ENCODE measurements at regions not wholly inside any gene's neighbourhood (a gene's known extent, or its start where the extent isn't known, plus 50 kb on each side); places are given as distances from the start of the nearest gene placed in this dataset.
"Not testable (repeated sequence)": the region's sequence is repeated elsewhere in the genome, so short reads cannot be mapped to it uniquely, and the experiment has no call there.

DNA sequence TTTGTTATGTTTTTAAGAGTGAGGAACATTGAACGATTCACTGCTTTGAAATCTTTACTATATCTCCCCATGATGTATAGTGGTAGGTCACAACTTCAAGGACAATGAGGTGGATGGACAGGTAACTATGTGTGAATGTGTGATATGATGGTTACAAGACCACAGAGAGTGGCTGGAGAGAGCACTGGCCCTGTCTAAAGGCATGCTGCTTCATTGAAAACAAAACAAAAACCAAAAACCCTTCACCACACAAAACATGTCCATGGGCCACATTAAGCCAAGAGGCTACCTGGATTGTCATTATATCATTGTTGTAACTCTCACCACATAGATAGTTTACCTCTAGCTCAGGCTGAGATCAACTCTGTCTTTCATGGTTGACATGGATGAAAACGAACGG, 180.6 kb upstream of the TENT5A start:
- Mint-ChIP-seq H3K9me3 (no peaks in the 10 kb centered on the region), H3K4me3 (no peak overlapping the region), H3K27ac (no peak overlapping the region), H3K36me3 (ENCODE audit: low read depth) (no peaks in the 10 kb centered on the region), H3K4me1 (no peaks in the 10 kb centered on the region), H3K27me3 (no peaks in the 10 kb centered on the region)
- POLR2A ChIA-PET, result no interaction called here
- DNase-seq, result no peak
- CTCF ChIA-PET, result no interaction called here

DNA sequence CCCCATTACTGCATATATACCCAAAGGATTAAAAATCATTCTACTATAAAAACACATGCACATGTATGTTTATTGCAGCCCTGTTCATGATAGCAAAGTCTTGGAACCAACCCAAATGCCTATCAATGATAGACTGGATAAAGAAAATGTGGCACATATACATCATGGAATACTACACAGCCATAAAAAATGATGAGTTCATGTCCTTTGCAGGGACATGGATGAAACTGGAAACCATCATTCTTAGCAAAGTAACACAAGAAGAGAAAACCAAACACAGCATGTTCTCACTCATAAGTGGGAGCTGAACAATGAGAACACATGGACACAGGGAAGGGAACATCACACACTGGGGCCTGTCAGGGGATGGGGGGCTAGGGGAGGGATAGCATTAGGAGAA, 180.0 kb upstream of the TENT5A start:
- H3K36me3 Mint-ChIP-seq (ENCODE audit: low read depth); H3K27me3 Mint-ChIP-seq; DNase-seq; H3K27ac Mint-ChIP-seq; H3K4me3 Mint-ChIP-seq; CTCF ChIA-PET; H3K9me3 Mint-ChIP-seq; H3K4me1 Mint-ChIP-seq; POLR2A ChIA-PET: not testable (repeated sequence)

DNA sequence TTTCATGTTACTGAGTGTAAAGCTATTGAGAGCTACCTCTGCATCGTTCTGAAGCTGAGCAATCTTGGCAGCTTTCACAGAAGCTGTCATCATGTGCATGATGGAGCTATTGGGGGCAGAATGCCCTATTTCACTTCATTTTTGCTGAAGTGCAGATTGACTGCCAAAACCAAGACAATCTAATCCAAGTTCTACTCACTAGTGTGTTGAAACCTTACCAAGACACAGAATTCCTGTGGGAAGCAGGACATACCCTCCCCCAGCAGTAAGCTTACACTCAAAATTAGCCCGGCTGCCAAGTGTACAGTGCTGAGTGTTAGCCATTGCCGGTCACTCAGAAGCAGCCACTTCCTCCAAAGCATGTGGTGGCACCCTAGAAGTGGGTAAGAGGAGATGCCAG, 177.3 kb upstream of the TENT5A start:
- no peaks in the 10 kb centered on the region for H3K27me3 Mint-ChIP-seq
- no peaks in the 10 kb centered on the region for H3K4me1 Mint-ChIP-seq
- no peaks in the 10 kb centered on the region for H3K36me3 Mint-ChIP-seq (ENCODE audit: low read depth)
- no peak for DNase-seq
- H3K9me3 Mint-ChIP-seq, result no peaks in the 10 kb centered on the region
- no peak overlapping the region for H3K27ac Mint-ChIP-seq
- no peak overlapping the region for H3K4me3 Mint-ChIP-seq
- ChIA-PET CTCF (no interaction called here), POLR2A (no interaction called here)

DNA sequence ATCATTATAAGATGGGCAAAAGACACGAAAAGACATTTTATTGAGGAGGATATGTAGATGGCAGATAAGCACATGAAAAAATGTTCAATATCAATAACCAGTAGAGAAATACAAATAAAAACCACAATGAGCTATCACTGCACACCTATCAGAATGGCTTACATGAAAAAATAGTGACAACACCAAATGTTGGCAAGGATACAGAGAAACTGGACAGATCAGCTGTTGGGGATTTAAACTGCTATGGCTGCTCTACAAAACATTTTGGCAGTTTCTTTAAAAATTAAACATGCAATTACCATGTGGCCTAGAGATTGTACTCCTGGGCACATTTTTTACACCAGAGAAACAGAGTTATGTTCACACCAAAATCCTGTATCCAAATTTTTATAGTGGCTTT, 172.7 kb upstream of the TENT5A start:
- H3K4me3 Mint-ChIP-seq, result no peak overlapping the region
- H3K27ac Mint-ChIP-seq, result no peak overlapping the region
- H3K4me1 Mint-ChIP-seq, result no peaks in the 10 kb centered on the region
- H3K36me3 Mint-ChIP-seq (ENCODE audit: low read depth), result no peaks in the 10 kb centered on the region
- ChIA-PET CTCF (no interaction called here), POLR2A (no interaction called here)
- no peaks in the 10 kb centered on the region for H3K27me3 Mint-ChIP-seq
- H3K9me3 Mint-ChIP-seq, result no peaks in the 10 kb centered on the region
- DNase-seq, result no peak

DNA sequence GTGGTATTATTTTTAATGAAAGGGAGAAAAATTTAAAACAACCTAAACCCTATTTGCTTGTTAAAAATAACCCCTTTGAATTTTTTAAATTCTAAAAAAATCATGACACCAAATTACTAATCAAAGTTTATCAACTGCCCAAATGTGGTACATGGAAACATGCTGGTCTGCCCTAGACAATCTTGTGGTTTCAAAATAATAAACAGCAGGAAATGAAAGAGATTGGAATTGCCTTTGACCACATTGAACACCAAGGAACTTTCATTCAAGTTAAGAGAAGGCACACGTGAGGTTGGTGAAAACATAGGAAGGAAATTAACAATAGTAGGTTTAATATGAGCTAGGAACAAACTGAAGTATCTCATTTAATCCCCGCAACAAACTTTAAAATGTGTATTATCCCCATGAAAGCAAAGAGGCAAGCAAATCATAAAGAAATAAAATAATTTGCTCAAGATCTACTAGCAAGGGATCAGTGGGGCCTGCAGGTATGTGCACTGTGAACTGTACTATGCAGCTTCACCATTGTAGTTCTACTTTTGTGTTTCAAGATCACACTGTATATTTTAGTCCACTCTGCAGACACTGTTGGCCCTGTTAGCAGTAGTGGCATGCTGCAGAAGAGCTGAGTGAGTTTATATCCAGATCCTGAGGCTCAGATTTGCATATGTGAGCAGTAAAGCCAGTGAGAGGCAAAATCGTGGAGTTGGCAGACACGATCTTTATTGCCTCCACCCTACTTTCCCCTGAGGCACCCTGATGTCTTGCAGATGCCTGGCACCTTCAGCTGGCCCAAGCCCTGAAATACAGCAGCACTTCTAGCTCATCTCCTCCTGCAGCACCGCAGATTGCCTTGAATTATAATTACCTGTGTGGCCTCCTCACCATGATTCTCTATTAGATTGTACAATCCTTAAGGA, 157.8 kb upstream of the TENT5A start:
- Mint-ChIP-seq H3K4me1 (no peaks in the 10 kb centered on the region), H3K27me3 (no peaks in the 10 kb centered on the region), H3K4me3 (no peak overlapping the region), H3K36me3 (ENCODE audit: low read depth) (no peaks in the 10 kb centered on the region), H3K9me3 (no peaks in the 10 kb centered on the region), H3K27ac (no peak overlapping the region)
- ChIA-PET CTCF (interaction anchor here (0.7 kb wide), 1 partner anchor 1663 kb away, joined by 5 read pairs; no protein-coding TSS in a partner anchor), POLR2A (no interaction called here)
- DNase-seq, result no peak

DNA sequence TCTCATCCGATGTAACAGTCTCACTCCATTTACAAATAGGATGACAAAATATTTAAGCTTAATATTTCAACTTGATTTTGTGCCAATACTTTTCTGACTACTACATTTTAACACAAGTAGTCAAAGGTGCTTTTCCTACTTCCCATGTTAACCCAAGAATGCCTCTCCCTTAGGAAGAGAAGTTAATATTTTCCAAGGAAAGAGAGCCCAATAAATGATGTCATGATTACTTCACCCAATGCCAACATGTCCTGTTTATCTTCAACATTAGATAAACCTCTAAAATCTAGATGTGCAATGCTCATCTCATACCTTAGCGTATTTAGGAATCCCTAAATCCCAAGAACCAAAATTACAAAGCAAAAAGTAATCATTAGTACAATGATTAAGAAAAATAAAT, 156.7 kb upstream of the TENT5A start:
- no peak for DNase-seq
- no peaks in the 10 kb centered on the region for H3K4me1 Mint-ChIP-seq
- POLR2A ChIA-PET, result no interaction called here
- no peaks in the 10 kb centered on the region for H3K36me3 Mint-ChIP-seq (ENCODE audit: low read depth)
- CTCF ChIA-PET, result interaction anchor here (0.7 kb wide), 1 partner anchor 1662 kb away, joined by 5 read pairs; no protein-coding TSS in a partner anchor
- no peak overlapping the region for H3K27ac Mint-ChIP-seq
- no peaks in the 10 kb centered on the region for H3K9me3 Mint-ChIP-seq
- H3K4me3 Mint-ChIP-seq, result no peak overlapping the region
- no peaks in the 10 kb centered on the region for H3K27me3 Mint-ChIP-seq

DNA sequence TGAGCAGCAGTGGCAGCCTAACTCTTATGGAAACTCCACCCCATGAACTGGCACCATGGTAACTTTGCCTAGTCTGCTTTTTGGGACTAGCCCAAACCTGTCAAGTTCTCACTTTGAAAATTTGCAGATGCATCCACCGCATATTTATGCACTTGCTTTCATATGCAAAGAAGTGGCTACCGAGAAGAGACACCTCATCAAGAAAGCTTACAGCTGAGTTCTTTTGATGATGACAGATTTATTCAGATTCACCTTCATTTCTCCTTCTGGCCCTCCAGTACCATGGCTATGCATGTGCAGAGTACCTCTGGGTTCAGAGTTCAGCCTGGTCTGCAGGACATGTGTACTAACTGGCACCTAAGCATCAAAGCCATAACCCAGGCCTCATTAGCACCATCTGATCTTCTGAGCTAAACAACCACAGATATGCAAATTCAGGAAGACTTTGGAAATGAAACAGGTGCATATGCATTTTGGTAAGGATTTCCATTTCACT, 154.3 kb upstream of the TENT5A start:
- no peaks in the 10 kb centered on the region for H3K9me3 Mint-ChIP-seq
- no peak for DNase-seq
- H3K27me3 Mint-ChIP-seq, result no peaks in the 10 kb centered on the region
- ChIA-PET POLR2A (no interaction called here), CTCF (no interaction called here)
- no peaks in the 10 kb centered on the region for H3K4me1 Mint-ChIP-seq
- no peak overlapping the region for H3K4me3 Mint-ChIP-seq
- H3K36me3 Mint-ChIP-seq (ENCODE audit: low read depth), result no peaks in the 10 kb centered on the region
- no peak overlapping the region for H3K27ac Mint-ChIP-seq

DNA sequence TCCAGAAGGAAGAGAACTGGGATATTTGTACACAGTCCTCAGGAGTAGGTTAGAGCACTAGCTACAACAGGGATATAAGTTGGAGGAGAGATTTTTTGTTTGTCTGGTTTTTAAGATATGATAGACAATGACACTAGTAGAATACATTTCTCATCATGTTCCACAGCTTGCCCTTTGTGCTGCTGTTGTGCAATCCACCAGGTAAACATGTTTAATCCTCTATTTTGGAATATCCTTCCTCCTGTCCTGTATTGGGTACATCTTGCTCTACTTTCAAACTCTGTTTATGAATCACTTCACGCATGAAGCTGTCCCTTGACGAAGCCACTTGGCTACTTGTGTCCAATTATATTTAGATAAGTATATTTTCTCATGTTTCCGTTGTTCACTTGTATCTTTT, 153.6 kb upstream of the TENT5A start:
- H3K9me3 Mint-ChIP-seq, result no peaks in the 10 kb centered on the region
- H3K27ac Mint-ChIP-seq, result no peak overlapping the region
- no peaks in the 10 kb centered on the region for H3K4me1 Mint-ChIP-seq
- H3K4me3 Mint-ChIP-seq, result no peak overlapping the region
- H3K27me3 Mint-ChIP-seq, result no peaks in the 10 kb centered on the region
- POLR2A ChIA-PET, result no interaction called here
- DNase-seq, result no peak
- H3K36me3 Mint-ChIP-seq (ENCODE audit: low read depth), result no peaks in the 10 kb centered on the region
- CTCF ChIA-PET, result no interaction called here

DNA sequence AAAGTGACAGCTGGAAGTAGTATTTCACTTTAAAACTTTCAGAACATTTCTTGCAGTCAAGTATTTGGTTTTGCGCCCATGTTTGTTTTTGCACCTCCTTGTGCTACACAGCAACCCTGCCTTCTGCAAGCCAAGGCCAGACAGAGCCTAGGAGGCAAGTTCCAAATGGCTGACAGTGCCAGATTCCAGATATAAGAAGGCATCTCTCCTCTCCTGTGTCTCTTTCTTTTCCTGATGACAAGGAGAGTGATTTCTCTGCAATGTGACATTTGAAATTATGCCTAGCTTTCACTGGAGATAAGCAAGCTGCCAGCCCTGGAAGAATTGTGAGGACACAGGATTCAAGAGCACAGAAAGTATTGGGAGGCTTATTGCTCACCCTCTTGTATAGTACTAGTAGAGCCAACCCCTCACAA, 149.1 kb upstream of the TENT5A start:
- no peak overlapping the region for H3K4me3 Mint-ChIP-seq
- H3K27me3 Mint-ChIP-seq, result no peaks in the 10 kb centered on the region
- no peak overlapping the region for H3K27ac Mint-ChIP-seq
- POLR2A ChIA-PET, result no interaction called here
- H3K4me1 Mint-ChIP-seq, result no peaks in the 10 kb centered on the region
- DNase-seq, result no peak
- CTCF ChIA-PET, result interaction anchor here (0.5 kb wide), 1 partner anchor 1275 kb away, joined by 3 read pairs; no protein-coding TSS in a partner anchor
- H3K9me3 Mint-ChIP-seq, result no peaks in the 10 kb centered on the region
- no peaks in the 10 kb centered on the region for H3K36me3 Mint-ChIP-seq (ENCODE audit: low read depth)

DNA sequence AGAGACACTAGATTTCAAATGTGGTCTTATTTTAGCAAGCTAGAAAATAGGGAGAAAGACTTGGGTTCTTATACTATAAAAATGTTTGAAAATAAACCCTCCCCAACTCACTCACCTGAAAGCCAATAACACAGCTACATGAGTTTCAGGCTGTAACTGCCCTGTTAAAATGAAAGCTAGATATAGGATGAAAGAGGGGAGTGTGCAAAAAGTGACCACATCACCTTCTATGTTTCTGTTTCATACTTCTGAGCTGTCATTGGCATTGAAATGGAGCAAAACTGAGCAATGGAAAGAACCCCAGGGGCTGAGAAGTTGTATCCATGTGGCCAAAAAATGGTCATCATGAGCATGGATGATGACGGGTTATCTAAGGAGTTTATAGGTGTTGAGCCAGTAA, 148.1 kb upstream of the TENT5A start:
- Mint-ChIP-seq H3K4me1 (no peaks in the 10 kb centered on the region), H3K9me3 (no peaks in the 10 kb centered on the region), H3K4me3 (no peak overlapping the region), H3K27ac (no peak overlapping the region), H3K27me3 (no peaks in the 10 kb centered on the region), H3K36me3 (ENCODE audit: low read depth) (no peaks in the 10 kb centered on the region)
- ChIA-PET POLR2A (no interaction called here), CTCF (interaction anchor here (0.6 kb wide), 1 partner anchor 61 kb away, joined by 3 read pairs; no protein-coding TSS in a partner anchor)
- DNase-seq, result no peak

DNA sequence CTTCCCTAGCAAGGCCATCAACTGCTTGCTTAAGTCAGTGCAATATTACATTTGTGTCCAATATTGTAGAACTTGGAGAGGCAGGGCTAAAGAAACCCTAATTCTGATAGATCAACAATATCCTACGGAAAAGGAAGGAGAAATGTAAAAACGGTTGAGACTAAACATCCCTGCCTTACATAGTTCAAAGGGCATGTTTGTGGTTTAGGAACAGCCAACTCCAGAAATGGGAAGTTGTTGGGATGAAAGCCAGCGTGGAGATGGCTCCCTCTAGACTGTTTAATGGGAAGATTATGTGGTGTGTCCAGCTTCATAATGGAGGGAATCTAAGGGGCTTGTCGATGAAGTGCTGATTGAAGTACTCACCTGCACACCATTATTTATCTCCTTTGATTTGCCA, 145.3 kb upstream of the TENT5A start:
- Mint-ChIP-seq H3K4me3 (no peak overlapping the region), H3K4me1 (no peaks in the 10 kb centered on the region), H3K36me3 (ENCODE audit: low read depth) (no peaks in the 10 kb centered on the region), H3K9me3 (no peaks in the 10 kb centered on the region), H3K27me3 (no peaks in the 10 kb centered on the region), H3K27ac (no peak overlapping the region)
- POLR2A ChIA-PET, result no interaction called here
- CTCF ChIA-PET, result no interaction called here
- no peak for DNase-seq

DNA sequence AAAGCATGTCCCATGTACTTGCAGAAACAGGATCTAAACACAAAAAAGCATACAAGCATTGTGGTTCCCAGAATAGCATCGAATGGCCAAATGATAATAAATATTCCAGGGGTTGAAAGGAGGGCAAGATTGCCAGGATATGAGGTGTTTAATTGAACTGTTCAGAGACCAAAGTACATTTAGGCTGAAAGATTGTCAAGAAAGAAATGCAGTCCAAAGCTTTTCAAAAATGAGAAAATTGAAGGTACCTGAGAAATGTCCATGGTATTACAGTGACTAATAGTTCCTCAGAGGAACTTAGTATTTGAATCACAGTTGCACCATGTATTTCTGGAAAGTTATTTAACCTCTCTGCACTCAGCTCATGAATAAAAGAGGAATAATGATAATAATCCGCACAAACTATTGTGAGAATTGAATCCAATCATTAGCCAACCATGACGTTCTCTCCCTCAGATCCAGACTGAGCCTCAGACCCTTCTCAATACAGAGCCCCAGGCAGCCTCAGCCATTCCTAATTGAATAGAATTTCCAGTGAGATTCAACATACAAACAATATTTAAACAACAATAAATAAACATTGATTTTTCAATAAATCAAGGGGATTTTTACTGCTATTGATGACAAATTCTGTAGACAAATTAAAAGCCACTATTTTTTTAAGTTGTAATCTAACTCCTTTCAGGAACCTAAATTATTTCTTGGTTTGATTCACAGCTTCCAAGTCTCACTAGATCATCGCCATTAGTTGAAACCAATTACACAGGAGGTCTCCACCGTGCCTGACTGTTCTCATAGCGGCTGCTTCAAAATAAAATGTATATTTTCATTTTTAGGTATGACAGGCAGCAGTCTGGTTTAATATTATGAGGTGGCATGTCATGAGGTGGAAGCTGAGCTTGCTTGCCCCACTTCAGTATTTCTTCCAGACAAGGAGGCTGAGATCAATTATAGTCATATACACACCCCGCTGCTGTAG, 144.3 kb upstream of the TENT5A start:
- ChIA-PET POLR2A (no interaction called here), CTCF (no interaction called here)

DNA sequence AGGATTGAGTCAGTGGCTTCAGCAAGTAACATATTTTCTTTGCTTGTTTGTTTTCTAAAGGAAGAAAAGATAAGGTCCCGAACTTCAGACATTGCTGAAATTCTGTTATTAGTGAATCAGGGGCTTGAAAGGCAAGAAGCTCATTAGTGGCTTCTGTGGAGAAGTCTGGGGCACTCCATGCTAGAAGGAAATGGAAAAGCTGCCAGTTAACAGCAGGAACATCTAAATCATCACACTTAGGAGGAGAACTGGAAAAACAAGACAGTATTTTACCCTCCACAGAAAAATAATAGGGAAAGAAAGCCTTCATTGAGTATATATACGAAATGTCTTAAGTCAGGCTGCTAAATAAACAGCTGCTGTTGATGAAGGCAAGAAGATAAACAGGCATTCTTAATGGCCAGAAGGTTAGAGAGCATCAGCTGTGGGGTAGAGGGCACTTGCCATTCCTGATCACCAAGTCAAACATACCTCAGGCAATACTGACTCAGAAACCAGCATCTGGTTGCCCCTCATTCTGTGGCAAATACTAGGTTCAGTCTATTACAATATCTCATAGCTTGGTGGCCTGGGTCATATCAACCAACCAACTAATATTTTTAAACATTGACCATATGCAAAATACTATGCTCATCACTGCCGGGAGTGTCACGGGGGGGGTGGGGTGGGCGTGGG, 143.2 kb upstream of the TENT5A start:
- Mint-ChIP-seq H3K9me3 (no peaks in the 10 kb centered on the region), H3K27ac (no peak overlapping the region), H3K4me3 (no peak overlapping the region), H3K36me3 (ENCODE audit: low read depth) (no peaks in the 10 kb centered on the region), H3K4me1 (no peaks in the 10 kb centered on the region), H3K27me3 (no peaks in the 10 kb centered on the region)
- ChIA-PET POLR2A (no interaction called here), CTCF (no interaction called here)
- no peak for DNase-seq

More for the DNA sequence above, 144.3 kb upstream of the TENT5A start:
- H3K4me3 Mint-ChIP-seq, result no peak overlapping the region
- H3K4me1 Mint-ChIP-seq, result no peaks in the 10 kb centered on the region
- no peak overlapping the region for H3K27ac Mint-ChIP-seq
- no peak for DNase-seq
- no peaks in the 10 kb centered on the region for H3K27me3 Mint-ChIP-seq
- no peaks in the 10 kb centered on the region for H3K9me3 Mint-ChIP-seq
- no peaks in the 10 kb centered on the region for H3K36me3 Mint-ChIP-seq (ENCODE audit: low read depth)
